NT2/D1 (cell line): ENCODE measurements at regions not wholly inside any gene's neighbourhood (a gene's known extent, or its start where the extent isn't known, plus 50 kb on each side); places are given as distances from the start of the nearest gene placed in this dataset.
"Not testable (repeated sequence)": the region's sequence is repeated elsewhere in the genome, so short reads cannot be mapped to it uniquely, and the experiment has no call there.

Experiments
- DNase-seq: peaks from one replicate; pipeline ENCODE4 v3.0.0-alpha.2; 2011; ENCODE audit warnings: low read depth, low spot score
- H3K27me3 ChIP-seq: 2 replicates; pipeline ENCODE4 v1.6.0; 2011; ENCODE audit warnings: mild to moderate bottlenecking; ENCODE audit not compliant: insufficient read length, insufficient read depth
- H3K36me3 ChIP-seq: 2 replicates; pipeline ENCODE4 v1.6.1; 2011; ENCODE audit warnings: mild to moderate bottlenecking, low read length, mixed read lengths; ENCODE audit not compliant: insufficient read depth, insufficient read length
- H3K4me1 ChIP-seq: 2 replicates; pipeline ENCODE4 v1.5.1; 2011; ENCODE audit not compliant: insufficient read depth, insufficient read length
- H3K4me3 ChIP-seq: 2 replicates; pipeline ENCODE4 v1.5.1; 2011; ENCODE audit warnings: low read depth; ENCODE audit not compliant: insufficient read length
- H3K9ac ChIP-seq: 2 replicates; pipeline ENCODE4 v1.6.0; 2011; ENCODE audit warnings: low read depth; ENCODE audit not compliant: insufficient read length
- H3K9me3 ChIP-seq: 2 replicates; pipeline ENCODE4 v1.5.1; 2011; ENCODE audit warnings: mild to moderate bottlenecking, low read length; ENCODE audit not compliant: insufficient read depth
- SUZ12 ChIP-seq: IDR thresholded peaks from 2 replicates; pipeline ENCODE4 v1.6.1; 2011; ENCODE audit not compliant: insufficient read length, insufficient read depth; ENCODE audit errors: extremely low read depth
- YY1 ChIP-seq: IDR thresholded peaks from 2 replicates; pipeline ENCODE4 v1.6.1; 2011; ENCODE audit not compliant: insufficient read length, insufficient read depth
- ZNF274 ChIP-seq: IDR thresholded peaks from 2 replicates; pipeline ENCODE4 v1.6.1; 2011; ENCODE audit warnings: mild to moderate bottlenecking, low read depth, low read length

DNA sequence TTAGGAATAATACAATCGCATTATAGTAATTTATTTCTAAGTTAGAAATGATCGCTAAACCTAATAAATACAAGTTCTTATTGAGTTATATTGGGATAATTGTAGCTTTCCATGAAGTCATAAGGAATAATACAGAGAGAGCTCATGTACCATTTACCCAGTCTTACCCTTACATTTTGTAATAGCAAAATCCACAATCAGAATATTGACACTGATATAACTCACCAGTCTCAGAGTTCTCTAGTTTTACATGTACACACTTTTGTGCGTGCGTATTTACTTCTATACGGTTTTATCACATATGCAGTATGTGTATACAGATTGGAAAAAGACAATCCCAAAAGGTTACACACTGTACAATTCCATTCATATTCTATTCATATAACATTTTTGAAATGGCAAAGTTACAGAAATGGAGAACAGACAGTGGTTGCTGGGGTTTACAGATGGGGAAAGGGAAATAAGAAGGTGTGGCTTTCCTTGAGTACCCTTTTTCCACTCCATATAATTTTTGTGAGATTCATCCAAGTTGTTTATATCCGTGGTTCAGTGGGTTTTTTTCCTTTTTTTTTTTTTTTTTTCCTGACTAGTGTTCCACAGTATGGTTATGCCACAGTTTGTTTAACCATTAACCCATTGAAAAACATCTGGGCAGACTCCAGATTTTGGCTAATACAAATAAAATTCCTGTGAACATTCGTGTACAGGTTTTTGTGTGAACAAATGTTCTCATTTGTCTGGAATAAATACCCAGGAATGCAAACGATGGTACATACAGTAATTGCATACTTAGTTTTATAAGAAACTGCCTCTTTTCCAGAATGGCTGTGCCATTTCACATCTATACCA lies 117.2 kb downstream of the HNMT start:
- no peaks in the 10 kb centered on the region for H3K9me3 ChIP-seq
- no peak overlapping the region for H3K4me3 ChIP-seq
- TF ChIP-seq ZNF274 (no peak), SUZ12 (no peak), YY1 (no peak)
- DNase-seq = no peak
- H3K9ac ChIP-seq = no peak overlapping the region
- no peaks in the 10 kb centered on the region for H3K4me1 ChIP-seq
- H3K27me3 ChIP-seq = no peaks in the 10 kb centered on the region
- H3K36me3 ChIP-seq = no peaks in the 10 kb centered on the region

DNA sequence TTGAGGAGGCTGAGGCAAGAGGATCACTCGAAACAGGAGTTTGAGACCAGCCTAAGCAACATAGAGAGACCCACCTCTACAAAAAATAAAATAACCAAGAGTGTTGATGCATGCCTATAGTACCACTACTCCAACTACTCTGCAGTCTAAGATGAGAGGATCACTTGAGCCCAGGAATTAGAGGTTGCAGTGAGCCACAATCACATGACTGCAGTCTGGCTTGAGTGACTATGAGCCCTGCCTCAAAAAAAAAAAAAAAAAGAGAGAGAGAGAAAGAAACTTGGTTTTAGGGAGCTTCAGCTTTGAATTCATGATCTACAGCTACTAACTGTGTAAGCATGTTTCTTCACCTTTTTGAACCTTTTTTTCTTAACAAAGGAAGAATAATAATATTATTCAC lies 119.9 kb downstream of the HNMT start:
- Histone ChIP-seq H3K9ac (no peak overlapping the region), H3K4me1 (no peaks in the 10 kb centered on the region), H3K4me3 (no peak overlapping the region), H3K9me3 (no peaks in the 10 kb centered on the region), H3K36me3 (no peaks in the 10 kb centered on the region), H3K27me3 (no peaks in the 10 kb centered on the region)
- DNase-seq = no peak
- TF ChIP-seq SUZ12 = no peak
- no peak for TF ChIP-seq YY1
- TF ChIP-seq ZNF274 = no peak

DNA sequence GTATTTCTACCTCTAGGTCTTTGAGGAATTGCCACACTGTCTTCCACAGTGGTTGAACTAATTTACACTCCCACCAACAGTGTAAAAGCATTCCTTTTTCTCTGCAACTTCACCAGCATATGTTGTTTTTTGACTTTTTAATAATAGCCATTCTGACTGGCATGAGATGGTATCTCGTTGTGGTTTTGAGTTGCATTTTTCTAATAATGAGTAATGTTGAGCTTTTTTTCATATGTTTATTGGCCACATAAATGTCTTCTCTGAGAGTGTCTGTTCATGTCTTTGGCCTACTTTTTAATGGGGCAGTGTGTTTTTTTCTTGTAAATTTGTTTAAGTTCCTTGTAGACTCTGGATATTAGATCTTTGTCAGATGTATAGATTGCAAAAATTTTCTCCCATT lies 121.2 kb downstream of the HNMT start:
- H3K36me3 ChIP-seq, H3K4me3 ChIP-seq, H3K4me1 ChIP-seq, H3K9ac ChIP-seq, H3K9me3 ChIP-seq, DNase-seq, H3K27me3 ChIP-seq: not testable (repeated sequence)

DNA sequence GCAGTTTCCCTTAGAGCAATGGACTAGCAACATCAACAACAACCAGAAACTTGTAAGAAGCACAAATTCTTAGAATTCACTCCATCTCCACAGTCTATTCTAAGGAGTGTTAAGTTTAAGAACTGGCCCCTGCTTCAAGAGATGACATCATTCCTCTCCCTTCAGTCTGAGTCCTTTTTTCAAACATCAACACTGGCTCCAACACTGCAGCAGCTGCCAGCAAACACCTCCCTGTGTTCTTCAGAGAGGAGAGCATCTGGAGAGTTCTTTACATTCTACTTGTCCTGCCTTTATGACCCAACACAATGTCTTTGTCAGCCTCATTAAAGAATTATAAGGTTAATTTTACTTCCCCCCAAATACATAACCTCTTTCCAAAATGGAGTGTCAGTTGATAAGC lies 122.3 kb downstream of the HNMT start:
- no peaks in the 10 kb centered on the region for H3K27me3 ChIP-seq
- H3K9me3 ChIP-seq = no peaks in the 10 kb centered on the region
- TF ChIP-seq ZNF274 = no peak
- TF ChIP-seq YY1 = no peak
- TF ChIP-seq SUZ12 = no peak
- H3K9ac ChIP-seq = no peak overlapping the region
- H3K4me1 ChIP-seq = no peaks in the 10 kb centered on the region
- DNase-seq = no peak
- no peak overlapping the region for H3K4me3 ChIP-seq
- H3K36me3 ChIP-seq = no peaks in the 10 kb centered on the region

DNA sequence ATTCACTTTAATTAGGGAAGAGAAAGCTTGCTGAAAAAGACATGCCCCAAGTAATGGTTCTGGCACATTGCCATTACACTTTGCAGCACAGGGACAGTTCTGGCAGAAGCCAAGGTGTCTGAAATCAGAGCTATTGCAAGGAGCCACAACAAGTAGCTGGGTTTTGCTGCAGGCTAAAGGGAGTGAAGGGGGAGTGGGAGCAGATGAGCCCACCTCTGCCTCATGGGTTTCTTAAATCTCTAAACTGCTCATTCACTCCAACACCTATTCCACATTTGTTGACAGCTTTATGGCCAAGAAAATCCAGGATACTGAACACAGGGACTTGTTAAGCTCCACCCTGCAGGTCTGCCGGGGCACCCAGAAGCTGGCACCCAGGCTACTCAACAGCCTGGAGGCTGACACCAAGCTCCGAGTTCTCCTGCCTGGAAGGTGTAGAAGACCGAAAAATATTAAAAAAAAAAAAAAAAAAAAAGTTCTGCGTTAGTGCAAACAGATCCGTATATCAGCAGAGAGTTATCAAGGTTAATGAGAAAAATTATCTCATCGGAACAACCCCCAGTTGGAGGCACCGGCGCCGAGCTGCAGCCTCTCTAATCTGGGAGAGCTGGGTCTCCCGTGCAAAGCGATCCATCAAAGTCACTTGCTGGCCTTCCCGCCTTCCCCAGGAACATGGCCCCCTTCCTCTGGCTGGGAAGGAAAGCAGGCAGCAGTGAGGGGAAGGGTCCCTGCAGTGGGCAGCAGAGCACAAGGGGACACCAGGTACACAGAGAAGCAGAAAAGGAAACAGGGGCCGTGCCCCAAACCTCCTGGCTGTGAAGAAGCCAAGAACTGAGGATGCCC lies 123.7 kb downstream of the HNMT start:
- Histone ChIP-seq H3K27me3 (no peaks in the 10 kb centered on the region), H3K4me1 (no peaks in the 10 kb centered on the region), H3K4me3 (no peak overlapping the region), H3K36me3 (no peaks in the 10 kb centered on the region), H3K9ac (no peak overlapping the region), H3K9me3 (no peaks in the 10 kb centered on the region)
- DNase-seq = no peak
- TF ChIP-seq ZNF274 = no peak
- TF ChIP-seq SUZ12 = no peak
- TF ChIP-seq YY1 = no peak

DNA sequence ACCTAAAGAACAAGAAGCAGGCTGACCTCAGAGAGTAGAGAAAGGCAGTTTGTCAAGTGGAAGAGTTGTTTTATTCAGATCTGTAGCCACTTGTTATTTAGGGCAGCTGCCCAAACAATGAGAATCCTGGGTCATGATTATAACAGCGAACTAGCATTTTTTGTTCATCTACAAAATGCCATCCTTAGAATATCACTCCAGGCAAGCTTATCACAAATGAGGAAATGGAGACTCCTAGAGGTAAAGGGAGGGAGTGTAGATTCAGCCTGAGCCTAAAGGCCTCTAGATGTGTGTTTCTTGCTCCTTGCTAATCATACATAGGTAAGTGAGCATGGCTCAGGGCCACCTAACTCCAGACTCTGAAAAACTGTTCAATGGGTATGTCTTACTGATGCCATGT lies 126.1 kb downstream of the HNMT start:
- no peak for DNase-seq
- H3K36me3 ChIP-seq = no peaks in the 10 kb centered on the region
- no peak overlapping the region for H3K9ac ChIP-seq
- no peak for TF ChIP-seq YY1
- no peak for TF ChIP-seq SUZ12
- TF ChIP-seq ZNF274 = no peak
- H3K9me3 ChIP-seq = no peaks in the 10 kb centered on the region
- H3K4me3 ChIP-seq = no peak overlapping the region
- no peaks in the 10 kb centered on the region for H3K27me3 ChIP-seq
- no peaks in the 10 kb centered on the region for H3K4me1 ChIP-seq

DNA sequence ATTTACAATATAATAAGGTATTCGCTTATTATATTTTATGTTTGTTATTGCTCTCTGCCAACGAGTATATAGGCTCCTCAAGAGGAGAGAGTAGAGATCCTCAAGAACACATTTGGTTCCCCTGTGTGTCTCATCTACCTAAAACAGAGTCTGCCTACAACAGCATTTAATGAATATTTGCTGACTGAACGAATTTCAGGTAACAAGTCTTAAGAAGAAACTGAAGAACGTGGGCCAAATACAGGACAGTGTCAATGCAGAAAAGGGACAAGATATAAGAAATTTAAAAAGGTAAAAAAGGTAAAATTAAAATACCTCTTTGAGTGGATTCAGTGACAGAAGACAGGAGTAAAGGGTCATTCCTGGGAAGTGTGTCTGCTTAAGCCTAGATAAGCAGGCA lies 129.2 kb downstream of the HNMT start:
- Histone ChIP-seq H3K36me3 (no peaks in the 10 kb centered on the region), H3K4me1 (no peaks in the 10 kb centered on the region), H3K9me3 (no peaks in the 10 kb centered on the region), H3K9ac (no peak overlapping the region), H3K27me3 (no peaks in the 10 kb centered on the region), H3K4me3 (no peak overlapping the region)
- no peak for TF ChIP-seq ZNF274
- no peak for TF ChIP-seq YY1
- no peak for TF ChIP-seq SUZ12
- DNase-seq = no peak
